ENCODE measurements at regions not wholly inside any gene's neighbourhood (a gene's known extent, or its start where the extent isn't known, plus 50 kb on each side); places are given as distances from the start of the nearest gene placed in this dataset.

DNA sequence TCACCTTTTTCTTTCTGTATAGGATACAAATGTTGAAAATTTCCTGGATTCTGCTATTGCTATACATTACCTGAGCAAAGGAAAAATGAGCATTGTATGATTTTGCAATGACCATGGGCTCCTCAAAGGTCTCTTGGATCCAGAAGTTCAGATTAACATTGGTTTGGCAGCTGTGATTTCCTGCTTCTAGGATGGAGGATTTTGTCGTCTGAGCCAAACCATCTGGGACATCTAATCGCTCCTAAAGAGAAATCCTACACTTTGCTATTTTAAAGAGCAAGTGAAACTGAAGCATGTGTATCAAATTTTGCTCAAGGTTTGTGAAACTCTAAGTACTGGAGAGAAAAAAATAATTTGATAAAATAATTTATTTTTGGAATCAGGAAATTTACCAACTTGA, 115.1 kb upstream of the ST6GAL2 start:
- Histone ChIP-seq H2AFZ (ENCODE audit: low read depth, low read length) (no peak overlapping the region), H3K9me3 (ENCODE audit: insufficient read depth, low read length) (no peaks in the 10 kb centered on the region), H3K27ac (ENCODE audit: low read length) (no peak overlapping the region), H3K4me1 (ENCODE audit: low read length) (no peaks in the 10 kb centered on the region), H3K27me3 (ENCODE audit: low read depth, low read length) (no peaks in the 10 kb centered on the region), H3K4me2 (ENCODE audit: low read length) (no peak overlapping the region), H4K20me1 (ENCODE audit: insufficient read depth, low read length) (no peaks in the 10 kb centered on the region), H3K79me2 (ENCODE audit: low read length) (no peaks in the 10 kb centered on the region), H3K4me3 (ENCODE audit: low read length) (no peak overlapping the region), H3K9ac (ENCODE audit: low read length) (no peak overlapping the region), H3K36me3 (replicated peaks; ENCODE audit: low read depth, low read length) (no peaks in the 10 kb centered on the region)
- TF ChIP-seq EZH2phosphoT487 (IDR thresholded peaks at IDR 0.05; ENCODE audit: low read depth) = no peak
- TF ChIP-seq, protein P1, sequence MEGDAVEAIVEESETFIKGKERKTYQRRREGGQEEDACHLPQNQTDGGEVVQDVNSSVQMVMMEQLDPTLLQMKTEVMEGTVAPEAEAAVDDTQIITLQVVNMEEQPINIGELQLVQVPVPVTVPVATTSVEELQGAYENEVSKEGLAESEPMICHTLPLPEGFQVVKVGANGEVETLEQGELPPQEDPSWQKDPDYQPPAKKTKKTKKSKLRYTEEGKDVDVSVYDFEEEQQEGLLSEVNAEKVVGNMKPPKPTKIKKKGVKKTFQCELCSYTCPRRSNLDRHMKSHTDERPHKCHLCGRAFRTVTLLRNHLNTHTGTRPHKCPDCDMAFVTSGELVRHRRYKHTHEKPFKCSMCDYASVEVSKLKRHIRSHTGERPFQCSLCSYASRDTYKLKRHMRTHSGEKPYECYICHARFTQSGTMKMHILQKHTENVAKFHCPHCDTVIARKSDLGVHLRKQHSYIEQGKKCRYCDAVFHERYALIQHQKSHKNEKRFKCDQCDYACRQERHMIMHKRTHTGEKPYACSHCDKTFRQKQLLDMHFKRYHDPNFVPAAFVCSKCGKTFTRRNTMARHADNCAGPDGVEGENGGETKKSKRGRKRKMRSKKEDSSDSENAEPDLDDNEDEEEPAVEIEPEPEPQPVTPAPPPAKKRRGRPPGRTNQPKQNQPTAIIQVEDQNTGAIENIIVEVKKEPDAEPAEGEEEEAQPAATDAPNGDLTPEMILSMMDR (IDR thresholded peaks at IDR 0.05; ENCODE audit: low read depth, low read length) = no peak

DNA sequence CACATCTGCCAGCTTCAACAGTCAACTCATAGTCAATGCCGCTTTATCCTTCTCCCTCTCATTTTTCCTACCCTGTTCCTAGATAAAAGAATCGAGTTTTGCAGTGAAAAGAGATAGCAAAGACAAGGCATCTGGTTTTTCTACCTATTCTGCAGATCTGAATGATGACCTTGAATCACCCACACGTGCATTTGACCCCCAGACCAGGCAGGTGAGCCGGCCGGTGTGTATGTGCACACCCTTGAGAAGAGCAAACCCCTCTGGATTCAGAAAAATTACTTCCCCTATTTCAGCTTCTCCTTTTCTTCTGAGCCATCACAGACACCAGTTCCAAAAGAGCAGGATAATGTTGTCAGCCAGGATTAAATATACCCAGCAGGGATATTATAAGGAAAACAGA, 115.6 kb upstream of the ST6GAL2 start:
- Histone ChIP-seq H3K79me2 (ENCODE audit: low read length) (no peaks in the 10 kb centered on the region), H4K20me1 (ENCODE audit: insufficient read depth, low read length) (no peaks in the 10 kb centered on the region), H3K36me3 (replicated peaks; ENCODE audit: low read depth, low read length) (no peaks in the 10 kb centered on the region), H3K27ac (ENCODE audit: low read length) (no peak overlapping the region), H3K4me1 (ENCODE audit: low read length) (no peaks in the 10 kb centered on the region), H3K27me3 (ENCODE audit: low read depth, low read length) (no peaks in the 10 kb centered on the region), H3K4me2 (ENCODE audit: low read length) (no peak overlapping the region), H3K4me3 (ENCODE audit: low read length) (no peak overlapping the region), H3K9ac (ENCODE audit: low read length) (no peak overlapping the region), H2AFZ (ENCODE audit: low read depth, low read length) (no peak overlapping the region), H3K9me3 (ENCODE audit: insufficient read depth, low read length) (no peaks in the 10 kb centered on the region)
- TF ChIP-seq, protein P1 (IDR thresholded peaks at IDR 0.05; ENCODE audit: low read depth, low read length) = no peak
- TF ChIP-seq EZH2phosphoT487 (IDR thresholded peaks at IDR 0.05; ENCODE audit: low read depth) = no peak

DNA sequence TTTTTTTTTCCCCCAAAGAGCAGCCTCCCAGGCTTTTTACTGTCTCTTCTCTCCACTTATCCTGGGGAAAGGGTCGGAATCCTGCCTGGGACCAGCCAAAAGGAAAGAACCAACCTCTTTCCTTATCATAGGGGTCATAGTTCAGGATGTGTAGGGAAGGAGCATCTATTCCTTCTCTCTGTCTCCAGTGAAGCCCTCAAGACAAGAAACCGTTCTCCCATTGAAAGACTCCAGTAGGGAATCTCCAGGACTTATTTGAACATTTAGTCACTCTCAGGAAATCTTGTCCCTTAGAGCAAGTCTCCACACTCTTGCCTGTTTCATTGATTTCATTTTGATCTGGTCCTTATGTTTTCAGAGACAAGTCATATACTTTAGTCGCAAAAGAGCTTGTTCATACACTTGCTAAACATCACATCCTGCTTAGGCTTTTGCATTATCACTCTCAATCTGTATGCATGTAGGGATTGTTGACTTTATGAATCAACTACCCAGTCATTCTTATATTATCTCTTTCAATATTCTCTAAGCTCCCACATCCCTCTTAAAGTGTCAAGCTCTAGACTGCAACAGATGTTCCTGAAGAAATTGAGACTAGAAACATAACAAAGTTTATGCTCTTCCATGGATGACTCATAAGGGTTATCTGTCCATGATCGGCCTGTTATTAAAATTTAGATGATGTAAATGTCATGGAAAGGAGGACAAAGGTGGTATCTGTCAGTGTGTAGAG, 116.2 kb upstream of the ST6GAL2 start:
- Histone ChIP-seq H2AFZ (ENCODE audit: low read depth, low read length) (no peak overlapping the region), H3K9ac (ENCODE audit: low read length) (no peak overlapping the region), H3K36me3 (replicated peaks; ENCODE audit: low read depth, low read length) (no peaks in the 10 kb centered on the region), H3K4me1 (ENCODE audit: low read length) (no peaks in the 10 kb centered on the region), H3K27me3 (ENCODE audit: low read depth, low read length) (no peaks in the 10 kb centered on the region), H3K9me3 (ENCODE audit: insufficient read depth, low read length) (no peaks in the 10 kb centered on the region), H4K20me1 (ENCODE audit: insufficient read depth, low read length) (no peaks in the 10 kb centered on the region), H3K27ac (ENCODE audit: low read length) (no peak overlapping the region), H3K79me2 (ENCODE audit: low read length) (no peaks in the 10 kb centered on the region), H3K4me2 (ENCODE audit: low read length) (no peak overlapping the region), H3K4me3 (ENCODE audit: low read length) (no peak overlapping the region)
- TF ChIP-seq EZH2phosphoT487 (IDR thresholded peaks at IDR 0.05; ENCODE audit: low read depth) = no peak
- TF ChIP-seq, protein P1 (IDR thresholded peaks at IDR 0.05; ENCODE audit: low read depth, low read length) = no peak

DNA sequence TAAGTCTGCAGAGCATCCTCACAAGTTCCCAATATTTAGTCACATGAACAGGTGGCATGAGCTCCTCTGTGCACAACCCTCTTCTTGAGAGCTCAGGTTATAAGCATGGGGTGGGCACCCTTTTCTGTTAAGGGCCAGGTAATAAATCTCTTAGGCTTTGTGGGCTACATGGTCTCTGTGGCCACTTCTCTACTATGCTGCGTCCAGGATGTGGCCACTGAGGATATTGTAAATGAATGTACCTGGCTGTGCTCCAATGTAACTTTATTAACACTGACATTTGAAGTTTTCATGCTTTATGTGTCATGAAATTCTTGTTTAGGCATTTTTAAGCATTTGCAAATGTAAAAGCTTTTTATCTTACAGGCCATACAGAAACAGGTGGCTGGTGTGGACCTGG, 116.8 kb upstream of the ST6GAL2 start:
- no peak overlapping the region for H3K27ac ChIP-seq (ENCODE audit: low read length)

More for the DNA sequence above, 116.8 kb upstream of the ST6GAL2 start:
- TF ChIP-seq, protein P1 (IDR thresholded peaks at IDR 0.05; ENCODE audit: low read depth, low read length) = no peak
- no peak for TF ChIP-seq EZH2phosphoT487 (IDR thresholded peaks at IDR 0.05; ENCODE audit: low read depth)
- Histone ChIP-seq H3K79me2 (ENCODE audit: low read length) (no peaks in the 10 kb centered on the region), H3K9me3 (ENCODE audit: insufficient read depth, low read length) (no peaks in the 10 kb centered on the region), H2AFZ (ENCODE audit: low read depth, low read length) (no peak overlapping the region), H3K9ac (ENCODE audit: low read length) (no peak overlapping the region), H3K36me3 (replicated peaks; ENCODE audit: low read depth, low read length) (no peaks in the 10 kb centered on the region), H3K4me1 (ENCODE audit: low read length) (no peaks in the 10 kb centered on the region), H3K4me2 (ENCODE audit: low read length) (no peak overlapping the region), H3K27me3 (ENCODE audit: low read depth, low read length) (no peaks in the 10 kb centered on the region), H3K4me3 (ENCODE audit: low read length) (no peak overlapping the region), H4K20me1 (ENCODE audit: insufficient read depth, low read length) (no peaks in the 10 kb centered on the region)
